LoVo (cell line): ENCODE measurements at regions not wholly inside any gene's neighbourhood (a gene's known extent, or its start where the extent isn't known, plus 50 kb on each side); places are given as distances from the start of the nearest gene placed in this dataset.
"Not testable (repeated sequence)": the region's sequence is repeated elsewhere in the genome, so short reads cannot be mapped to it uniquely, and the experiment has no call there.

Experiments
- DNase-seq: peaks from one replicate; pipeline ENCODE4 v3.0.0-alpha.2; 2016; ENCODE audit warnings: low spot score

DNA sequence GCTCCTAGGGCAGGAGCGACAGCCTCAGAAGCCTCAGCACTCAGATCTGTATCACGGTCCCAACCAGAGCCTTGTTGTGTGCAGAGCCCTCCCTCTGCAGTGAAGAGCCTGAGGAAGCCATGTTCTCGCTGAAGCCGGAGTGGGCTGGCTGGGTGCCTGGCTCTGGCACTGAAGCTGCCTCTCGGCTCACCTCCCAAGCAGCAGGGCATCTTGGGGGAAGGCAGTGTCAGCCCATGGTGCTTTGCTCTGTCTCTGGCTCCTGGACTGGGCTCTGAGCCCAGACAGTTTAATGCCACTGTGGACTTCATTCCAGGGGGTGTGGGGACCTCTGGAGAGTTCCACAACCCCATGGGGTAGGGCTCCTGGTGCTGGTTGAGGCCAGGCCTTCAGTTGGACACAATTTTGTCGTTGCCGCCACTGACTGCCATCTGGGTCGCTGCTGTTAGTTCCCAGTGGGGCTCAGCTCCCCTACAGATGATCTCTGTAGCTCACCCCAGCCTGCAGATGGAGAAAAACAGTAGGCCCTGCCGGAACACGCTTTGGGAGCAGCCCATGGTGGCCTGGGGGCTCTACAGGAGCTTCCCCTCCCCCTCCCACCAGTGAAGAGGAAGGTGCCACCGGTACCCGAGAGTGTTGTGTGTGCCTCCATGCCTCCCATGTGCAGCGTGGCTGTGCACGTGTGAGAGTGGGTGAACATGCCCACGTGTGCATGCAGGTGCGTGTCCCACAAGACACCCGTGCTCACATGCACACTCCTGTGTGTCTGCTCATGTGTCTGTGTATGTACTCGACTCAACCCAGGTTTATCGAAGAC is 86.5 kb upstream of the B3GAT1 start:
- no peak for DNase-seq

- DNase-seq: peak; percentile 5
Observed at GRCh38 chr11:134497586-134497985, 85.5 kb upstream of the B3GAT1 start.

DNA sequence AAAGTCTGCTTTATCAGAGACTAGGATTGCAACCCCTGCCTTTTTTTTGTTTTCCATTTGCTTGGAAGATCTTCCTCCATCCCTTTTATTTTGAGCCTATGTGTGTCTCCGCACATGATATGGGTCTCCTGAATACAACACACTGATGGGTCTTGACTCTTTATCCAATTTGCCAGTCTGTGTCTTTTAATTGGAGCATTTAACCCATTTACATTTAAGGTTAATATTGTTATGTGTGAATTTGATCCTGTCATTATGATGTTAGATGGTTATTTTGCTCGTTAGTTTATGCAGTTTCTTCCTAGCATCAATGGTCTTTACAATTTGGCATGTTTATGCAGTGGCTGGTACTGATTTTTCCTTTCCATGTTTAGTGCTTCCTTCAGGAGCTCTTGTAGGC is 84.0 kb upstream of the B3GAT1 start:
- DNase-seq: not testable (repeated sequence)

DNA sequence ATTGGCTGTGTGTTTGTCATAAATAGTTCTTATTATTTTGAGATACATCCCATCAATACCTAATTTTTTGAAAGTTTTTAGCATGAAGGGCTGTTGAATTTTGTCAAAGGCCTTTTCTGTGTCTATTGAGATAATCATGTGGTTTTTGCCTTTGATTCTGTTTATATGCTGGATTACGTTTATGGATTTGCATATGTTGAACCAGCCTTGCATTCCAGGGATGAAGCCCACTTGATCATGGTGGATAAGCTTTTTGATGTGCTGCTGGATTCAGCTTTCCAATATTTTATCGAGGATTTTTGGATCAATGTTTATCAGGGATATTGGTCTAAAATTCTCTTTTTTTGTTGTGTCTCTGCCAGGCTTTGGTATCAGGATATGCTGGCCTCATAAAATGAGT is 82.4 kb upstream of the B3GAT1 start:
- DNase-seq: not testable (repeated sequence)

GRCh38 chr11:134492411-134492810 is 80.4 kb upstream of the B3GAT1 start:
- not testable (repeated sequence) for DNase-seq

DNA sequence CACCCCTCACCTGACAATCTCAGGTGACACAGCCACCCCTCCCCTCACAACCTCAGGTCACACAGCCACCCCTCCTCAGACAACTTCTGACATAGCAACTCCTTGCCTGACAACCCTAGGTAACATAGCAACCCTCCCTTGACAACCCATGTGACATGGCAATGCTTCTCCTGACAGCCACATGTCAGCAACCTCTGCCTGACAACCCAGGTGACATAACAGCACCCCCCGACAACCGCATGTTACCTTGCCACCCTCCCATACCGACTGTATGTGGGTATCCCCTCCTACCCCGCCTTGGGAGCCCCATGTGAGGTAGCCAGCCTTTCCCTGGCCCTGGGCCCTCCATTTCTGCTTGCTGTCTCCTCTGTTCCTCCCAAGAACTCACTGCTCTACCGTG is 77.7 kb upstream of the B3GAT1 start:
- DNase-seq: no peak

DNA sequence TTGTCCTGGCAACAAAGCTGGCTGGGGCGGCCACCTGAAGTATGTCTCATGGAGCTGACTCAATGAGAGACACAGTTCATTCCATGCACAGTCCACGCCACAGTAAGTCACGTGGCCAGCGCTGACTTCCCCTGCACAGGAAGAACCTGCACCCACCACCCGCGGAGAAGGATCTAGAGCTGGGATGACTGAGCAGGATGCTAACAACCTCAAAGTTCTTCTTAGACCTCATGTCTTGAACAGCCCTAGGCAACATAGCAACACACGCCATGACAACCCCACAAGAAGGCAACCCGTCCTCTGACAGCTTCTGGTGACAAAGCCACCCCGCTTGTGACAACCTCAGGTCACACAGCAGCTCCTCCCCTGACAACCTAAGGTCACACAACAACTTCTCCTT is 76.9 kb upstream of the B3GAT1 start:
- no peak for DNase-seq

DNA sequence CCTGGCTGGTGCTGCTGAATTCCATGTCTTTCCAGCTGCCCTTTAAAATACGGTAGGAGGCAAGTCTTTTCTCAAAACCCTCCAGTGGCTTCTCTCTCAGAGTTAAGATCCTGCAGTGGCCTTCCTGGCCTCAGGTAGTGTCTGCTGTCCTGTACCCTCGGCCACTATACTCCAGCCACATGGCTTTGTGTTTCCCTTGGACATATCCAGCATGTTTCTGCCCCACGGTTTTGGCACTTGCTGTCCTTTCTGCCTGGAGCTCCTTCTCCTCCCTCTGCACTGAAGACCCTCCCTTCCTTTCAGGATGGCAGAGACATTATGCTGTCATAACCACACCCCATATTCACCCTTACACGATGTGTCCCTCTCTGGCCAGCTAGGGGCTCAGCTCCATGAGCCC is 76.5 kb upstream of the B3GAT1 start:
- no peak for DNase-seq

GRCh38 chr11:134487696-134488095 is 75.7 kb upstream of the B3GAT1 start:
- no peak for DNase-seq

GRCh38 chr11:134486704-134487103 is 74.7 kb upstream of the B3GAT1 start:
- DNase-seq: no peak

GRCh38 chr11:134486106-134486505 is 74.1 kb upstream of the B3GAT1 start:
- no peak for DNase-seq

GRCh38 chr11:134485316-134485715 is 73.3 kb upstream of the B3GAT1 start:
- no peak for DNase-seq

DNA sequence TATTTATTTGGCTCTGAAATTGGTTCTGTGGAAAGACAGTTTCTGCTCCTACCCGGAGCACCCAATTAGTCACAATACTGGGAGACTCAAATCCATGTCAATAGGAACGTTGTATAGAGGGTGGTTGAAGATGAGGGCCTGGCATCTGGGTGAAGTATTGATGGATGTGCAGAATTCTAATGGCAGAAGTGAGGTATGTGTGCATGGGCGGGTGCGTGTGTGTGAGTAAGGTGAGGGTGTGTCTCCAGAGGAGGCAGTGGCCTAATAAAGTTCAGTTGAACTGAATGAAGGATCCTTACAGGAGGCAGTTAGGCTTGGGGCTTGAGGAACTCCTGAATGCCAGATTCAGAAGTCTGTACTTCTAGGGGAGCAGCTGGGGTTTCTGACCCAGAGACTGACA is 71.8 kb upstream of the B3GAT1 start:
- no peak for DNase-seq

- DNase-seq: no peak
Observed at GRCh38 chr11:134483291-134483690, 71.2 kb upstream of the B3GAT1 start.

DNA sequence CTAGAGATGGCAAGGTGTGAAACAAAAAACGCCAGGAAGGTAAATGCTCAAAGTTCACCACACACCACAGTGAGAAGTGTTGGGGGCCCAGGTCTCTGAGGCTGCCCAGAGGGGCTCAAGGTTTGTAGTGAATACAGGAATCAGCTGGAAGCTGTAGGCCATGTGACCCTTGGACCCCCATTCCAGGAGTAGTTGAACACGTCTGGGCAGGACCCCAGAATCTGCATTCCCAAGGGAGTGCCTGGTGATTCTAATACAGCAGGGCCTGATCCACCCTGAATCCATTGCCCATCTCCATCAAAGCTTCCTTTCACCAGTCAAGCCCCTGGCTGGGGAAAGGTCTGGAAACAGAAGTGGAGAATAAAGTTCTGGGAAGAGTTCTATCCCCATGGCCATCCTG is 70.8 kb upstream of the B3GAT1 start:
- DNase-seq: no peak

GRCh38 chr11:134481933-134482527 is 70.0 kb upstream of the B3GAT1 start:
- no peak for DNase-seq

- DNase-seq: no peak
Observed at GRCh38 chr11:134481135-134481534, 69.1 kb upstream of the B3GAT1 start.

DNA sequence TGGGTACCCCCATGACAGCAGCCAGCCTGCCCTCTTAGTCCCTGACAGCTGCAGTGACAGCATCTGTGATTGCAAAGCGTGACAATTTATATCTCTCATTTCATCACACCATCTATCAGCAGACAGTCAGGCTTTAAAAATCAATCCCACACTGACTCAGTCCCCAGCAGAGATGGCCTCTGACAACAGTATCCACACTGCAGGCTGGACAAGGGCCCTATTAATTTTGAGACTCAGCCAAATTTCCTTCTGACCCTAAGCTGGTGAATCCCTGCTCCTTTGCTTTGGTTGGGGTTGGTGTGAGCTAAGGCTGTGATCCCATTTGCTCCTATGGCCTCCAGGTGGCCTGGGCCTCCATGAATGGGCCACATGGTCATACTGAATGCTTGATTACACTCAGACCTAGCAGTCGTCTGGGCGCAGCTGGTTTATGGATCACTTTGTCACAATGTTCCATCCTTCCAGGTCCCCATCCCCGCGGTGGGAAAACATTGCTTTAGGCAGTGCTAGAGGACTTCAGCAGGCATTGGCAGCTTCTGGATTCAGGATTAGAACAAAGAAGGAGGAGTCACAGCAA is 68.2 kb upstream of the B3GAT1 start:
- DNase-seq: no peak

DNA sequence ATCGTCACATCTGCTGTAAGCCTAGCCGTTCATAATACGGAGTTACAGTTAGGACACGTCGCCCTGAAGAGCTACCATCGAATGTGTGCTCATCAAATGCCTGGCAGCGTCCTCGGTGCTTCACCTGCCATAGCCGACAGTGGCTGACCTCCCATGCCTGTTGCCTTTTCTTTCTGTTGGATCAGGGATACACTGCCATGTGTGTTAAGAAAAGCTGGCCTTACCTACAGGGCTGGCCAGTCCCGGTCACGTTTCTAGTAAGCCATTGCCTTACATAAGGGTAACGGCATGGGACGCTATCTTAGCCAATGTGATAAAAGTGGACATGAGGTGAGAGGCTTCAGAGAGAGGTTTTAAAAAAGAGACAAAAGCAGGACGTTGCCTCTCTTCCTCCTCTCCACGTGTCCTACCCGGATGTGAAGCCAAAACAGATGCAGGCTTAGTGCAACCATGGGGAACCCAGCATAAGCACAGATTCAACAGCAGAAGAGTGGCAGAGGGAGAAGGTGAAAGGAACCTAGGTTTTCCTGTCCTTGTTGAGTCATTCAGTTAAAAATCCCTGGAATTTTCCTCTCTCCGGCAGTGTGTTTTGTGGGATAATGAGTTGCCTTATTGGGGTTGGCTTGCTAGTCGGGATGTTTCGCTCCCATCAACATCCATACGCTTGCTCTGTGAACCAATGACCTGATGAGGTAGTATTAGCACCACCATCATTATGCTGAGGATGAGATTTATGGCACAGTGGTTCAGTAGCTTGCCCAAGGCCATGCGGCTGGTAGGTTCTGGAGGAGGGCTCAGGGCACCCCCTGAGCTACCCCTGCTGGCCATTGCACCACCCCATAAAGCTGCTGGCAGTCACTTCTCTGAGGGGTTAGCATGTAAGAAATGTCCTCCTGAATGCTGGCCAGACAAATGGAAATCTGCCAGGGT is 67.4 kb upstream of the B3GAT1 start:
- no peak for DNase-seq

DNA sequence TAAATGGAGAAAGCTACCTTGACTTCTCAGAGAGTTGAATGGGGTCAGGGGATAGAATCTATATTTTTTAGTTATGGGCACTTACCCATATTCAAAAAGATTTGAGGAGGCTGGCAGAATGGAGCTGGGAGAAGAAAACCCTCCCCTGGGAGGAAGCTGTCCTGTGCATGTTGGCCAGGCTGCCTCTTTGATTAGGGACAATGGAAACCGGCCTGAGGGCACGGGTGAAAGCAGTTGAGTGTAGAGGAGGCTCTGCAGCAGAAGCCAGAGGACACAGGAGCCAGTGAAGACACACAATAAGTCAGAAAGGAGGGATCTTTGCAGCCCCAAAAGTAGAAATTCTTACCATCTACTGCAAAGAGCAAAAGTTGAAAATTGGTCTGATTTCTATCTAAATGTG is 66.6 kb upstream of the B3GAT1 start:
- DNase-seq: no peak

GRCh38 chr11:134478176-134478575 is 66.1 kb upstream of the B3GAT1 start:
- DNase-seq: no peak

DNA sequence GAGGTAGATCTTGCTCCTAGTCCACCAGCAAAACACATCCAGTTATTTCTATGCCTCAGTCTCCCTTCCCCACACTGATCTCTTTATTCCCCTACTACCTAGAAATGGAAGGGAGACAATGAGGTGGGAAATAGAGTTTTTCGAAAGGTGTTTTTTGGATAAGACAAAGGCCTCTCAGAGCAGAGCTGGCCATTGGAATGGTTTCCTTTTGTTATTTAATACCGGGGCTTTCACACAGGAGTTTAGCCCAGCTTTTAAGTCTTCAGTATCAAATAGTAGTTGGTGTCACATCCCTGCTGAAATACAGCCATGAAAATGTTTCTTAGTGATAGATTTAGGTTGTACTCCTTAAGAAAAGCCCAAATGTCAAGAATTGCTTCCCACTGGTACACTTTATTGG is 65.4 kb upstream of the B3GAT1 start:
- no peak for DNase-seq
